ENCODE measurements at regions not wholly inside any gene's neighbourhood (a gene's known extent, or its start where the extent isn't known, plus 50 kb on each side); places are given as distances from the start of the nearest gene placed in this dataset.

- peaks cover 0 to 3% (median 2%) of the 10 kb centered on the region in 3 donors for H3K27me3 ChIP-seq (ENCODE audit: control insufficient read depth in 3 of 3, insufficient read depth in 3 of 3, low read length in 3 of 3)
- FAIRE-seq: no peak
- WGBS, 3 donors: 51 to 81% (median 71%) methylated on average over 3 of the region's 3 CpGs
Observed at GRCh38 chr1:87262688-87263087, 66.0 kb upstream of the LMO4 start.

DNA sequence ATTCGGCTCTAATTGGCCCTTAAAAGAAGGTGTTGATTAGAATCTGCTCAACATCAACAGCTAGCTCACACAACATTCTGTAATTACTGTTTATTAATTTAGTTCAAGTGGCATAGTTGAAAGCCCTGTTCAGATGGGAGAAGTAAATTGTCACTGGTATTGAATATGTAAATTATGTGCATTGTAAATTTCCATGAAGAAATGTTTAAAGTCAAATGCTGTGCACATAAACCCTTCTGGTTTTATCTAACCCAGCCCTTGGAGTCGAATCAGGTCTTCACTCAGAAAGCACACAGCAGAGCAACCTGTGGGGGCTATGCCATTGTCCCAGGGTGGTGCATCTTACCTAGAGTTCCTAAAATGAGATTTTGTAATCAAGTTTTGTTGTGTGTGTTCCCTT lies 65.4 kb upstream of the LMO4 start:
- Histone ChIP-seq H3K27me3 (ENCODE audit: control insufficient read depth in 3 of 3, insufficient read depth in 3 of 3, low read length in 3 of 3) (peaks cover 0 to 3% (median 2%) of the 10 kb centered on the region in 3 donors), H3K4me1 (ENCODE audit: control insufficient read depth in 3 of 3, insufficient read depth in 2 of 3, low read depth in 1 of 3, low read length in 2 of 3) (no peaks in the 10 kb centered on the region), H3K27ac (ENCODE audit: low read depth in 1 of 3, low read length in 2 of 3) (no peak overlapping the region), H3K36me3 (ENCODE audit: control insufficient read depth in 3 of 3, insufficient read depth in 2 of 3, low read depth in 1 of 3, low read length in 3 of 3) (no peaks in the 10 kb centered on the region), H3K9me3 (ENCODE audit: control insufficient read depth in 2 of 2, insufficient read depth in 1 of 2, low read depth in 1 of 2, low read length in 1 of 2) (no peaks in the 10 kb centered on the region), H3K4me3 (ENCODE audit: low read depth in 1 of 3, low read length in 3 of 3) (no peak overlapping the region)
- DNase-seq (no peak), FAIRE-seq (no peak)
- 63 to 83% (median 76%) methylated on average over 2 of the region's 2 CpGs for WGBS, 3 donors

More at GRCh38 chr1:87262688-87263087, 66.0 kb upstream of the LMO4 start:
- Histone ChIP-seq H3K4me3 (ENCODE audit: low read depth in 1 of 3, low read length in 3 of 3) (no peak overlapping the region), H3K9me3 (ENCODE audit: control insufficient read depth in 2 of 2, insufficient read depth in 1 of 2, low read depth in 1 of 2, low read length in 1 of 2) (peaks cover 0 to 3% of the 10 kb centered on the region in 2 donors), H3K36me3 (ENCODE audit: control insufficient read depth in 3 of 3, insufficient read depth in 2 of 3, low read depth in 1 of 3, low read length in 3 of 3) (no peaks in the 10 kb centered on the region), H3K27ac (ENCODE audit: low read depth in 1 of 3, low read length in 2 of 3) (no peak overlapping the region), H3K4me1 (ENCODE audit: control insufficient read depth in 3 of 3, insufficient read depth in 2 of 3, low read depth in 1 of 3, low read length in 2 of 3) (no peaks in the 10 kb centered on the region)
- DNase-seq: no peak

DNA sequence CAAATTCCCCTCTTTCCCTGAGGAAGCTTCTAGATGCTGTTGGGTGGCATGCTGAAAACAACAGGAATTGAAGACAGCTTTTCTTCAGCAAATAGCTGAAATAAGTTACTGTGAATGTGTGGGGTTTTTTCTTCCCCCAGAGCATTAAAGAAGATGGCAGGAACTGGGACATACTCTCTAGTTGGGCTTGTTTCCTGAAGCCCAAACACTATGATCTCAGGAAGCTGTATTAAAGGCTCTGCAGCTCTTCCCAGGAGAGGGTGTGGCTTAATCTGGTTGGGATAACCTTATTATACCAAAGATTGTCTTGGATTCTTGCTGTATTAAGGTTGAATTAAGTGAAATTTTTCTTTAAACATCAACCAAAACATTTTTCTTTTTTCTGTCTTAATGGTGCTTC lies 64.9 kb upstream of the LMO4 start:
- FAIRE-seq: no peak
- Histone ChIP-seq H3K9me3 (ENCODE audit: control insufficient read depth in 2 of 2, insufficient read depth in 1 of 2, low read depth in 1 of 2, low read length in 1 of 2) (no peaks in the 10 kb centered on the region), H3K4me3 (ENCODE audit: low read depth in 1 of 3, low read length in 3 of 3) (no peak overlapping the region), H3K36me3 (ENCODE audit: control insufficient read depth in 3 of 3, insufficient read depth in 2 of 3, low read depth in 1 of 3, low read length in 3 of 3) (no peaks in the 10 kb centered on the region), H3K27me3 (ENCODE audit: control insufficient read depth in 3 of 3, insufficient read depth in 3 of 3, low read length in 3 of 3) (peaks cover 0 to 3% (median 0%) of the 10 kb centered on the region in 3 donors), H3K27ac (ENCODE audit: low read depth in 1 of 3, low read length in 2 of 3) (no peak overlapping the region), H3K4me1 (ENCODE audit: control insufficient read depth in 3 of 3, insufficient read depth in 2 of 3, low read depth in 1 of 3, low read length in 2 of 3) (no peaks in the 10 kb centered on the region)
- DNase-seq: no peak

GRCh38 chr1:87264976-87265375 lies 63.7 kb upstream of the LMO4 start:
- Histone ChIP-seq H3K27ac (ENCODE audit: low read depth in 1 of 3, low read length in 2 of 3) (no peak overlapping the region), H3K4me1 (ENCODE audit: control insufficient read depth in 3 of 3, insufficient read depth in 2 of 3, low read depth in 1 of 3, low read length in 2 of 3) (no peaks in the 10 kb centered on the region), H3K4me3 (ENCODE audit: low read depth in 1 of 3, low read length in 3 of 3) (no peak overlapping the region), H3K27me3 (ENCODE audit: control insufficient read depth in 3 of 3, insufficient read depth in 3 of 3, low read length in 3 of 3) (peaks cover 0 to 3% (median 0%) of the 10 kb centered on the region in 3 donors), H3K36me3 (ENCODE audit: control insufficient read depth in 3 of 3, insufficient read depth in 2 of 3, low read depth in 1 of 3, low read length in 3 of 3) (no peaks in the 10 kb centered on the region), H3K9me3 (ENCODE audit: control insufficient read depth in 2 of 2, insufficient read depth in 1 of 2, low read depth in 1 of 2, low read length in 1 of 2) (no peaks in the 10 kb centered on the region)
- DNase-seq (no peak), FAIRE-seq (no peak)
- WGBS, 3 donors: 59 to 70% (median 64%) methylated on average over 3 of the region's 3 CpGs

GRCh38 chr1:87265786-87266185 lies 62.9 kb upstream of the LMO4 start:
- Histone ChIP-seq H3K27ac (ENCODE audit: low read depth in 1 of 3, low read length in 2 of 3) (no peak overlapping the region), H3K4me3 (ENCODE audit: low read depth in 1 of 3, low read length in 3 of 3) (no peak overlapping the region), H3K4me1 (ENCODE audit: control insufficient read depth in 3 of 3, insufficient read depth in 2 of 3, low read depth in 1 of 3, low read length in 2 of 3) (no peaks in the 10 kb centered on the region), H3K36me3 (ENCODE audit: control insufficient read depth in 3 of 3, insufficient read depth in 2 of 3, low read depth in 1 of 3, low read length in 3 of 3) (no peaks in the 10 kb centered on the region), H3K9me3 (ENCODE audit: control insufficient read depth in 2 of 2, insufficient read depth in 1 of 2, low read depth in 1 of 2, low read length in 1 of 2) (no peaks in the 10 kb centered on the region), H3K27me3 (ENCODE audit: control insufficient read depth in 3 of 3, insufficient read depth in 3 of 3, low read length in 3 of 3) (peaks cover 0 to 3% (median 0%) of the 10 kb centered on the region in 3 donors)
- no peak for DNase-seq
- no peak for FAIRE-seq
- WGBS, 3 donors: 88 to 96% (median 96%) methylated on average over 3 of the region's 3 CpGs

DNA sequence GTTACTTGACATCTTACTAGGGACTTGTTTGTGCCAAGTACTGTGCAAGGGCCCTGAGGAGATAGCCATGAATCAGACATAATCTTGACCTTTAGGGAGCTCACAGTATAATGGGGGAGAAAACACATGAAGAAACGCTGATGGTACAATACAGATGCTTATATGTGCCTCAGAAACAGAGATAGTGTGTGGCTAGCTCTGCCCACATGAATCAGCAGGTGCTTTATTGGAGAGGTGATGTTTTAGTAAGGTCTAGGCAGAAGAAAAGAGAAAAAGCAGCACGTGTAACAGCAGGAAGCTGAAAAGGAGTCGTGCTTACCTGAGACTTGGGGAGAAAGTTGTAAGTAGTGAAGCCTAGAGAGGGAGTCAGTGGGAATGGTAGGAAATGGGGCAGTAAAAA lies 60.6 kb upstream of the LMO4 start:
- 55 to 69% (median 60%) methylated on average over 3 of the region's 3 CpGs for WGBS, 3 donors
- no peak overlapping the region for H3K27ac ChIP-seq (ENCODE audit: low read depth in 1 of 3, low read length in 2 of 3)
- FAIRE-seq: no peak
- no peaks in the 10 kb centered on the region for H3K4me1 ChIP-seq (ENCODE audit: control insufficient read depth in 3 of 3, insufficient read depth in 2 of 3, low read depth in 1 of 3, low read length in 2 of 3)
- no peaks in the 10 kb centered on the region for H3K36me3 ChIP-seq (ENCODE audit: control insufficient read depth in 3 of 3, insufficient read depth in 2 of 3, low read depth in 1 of 3, low read length in 3 of 3)
- H3K9me3 ChIP-seq (ENCODE audit: control insufficient read depth in 2 of 2, insufficient read depth in 1 of 2, low read depth in 1 of 2, low read length in 1 of 2): no peaks in the 10 kb centered on the region
- DNase-seq: no peak
- H3K27me3 ChIP-seq (ENCODE audit: control insufficient read depth in 3 of 3, insufficient read depth in 3 of 3, low read length in 3 of 3): peaks cover 0 to 3% (median 0%) of the 10 kb centered on the region in 3 donors
- H3K4me3 ChIP-seq (ENCODE audit: low read depth in 1 of 3, low read length in 3 of 3): no peak overlapping the region

DNA sequence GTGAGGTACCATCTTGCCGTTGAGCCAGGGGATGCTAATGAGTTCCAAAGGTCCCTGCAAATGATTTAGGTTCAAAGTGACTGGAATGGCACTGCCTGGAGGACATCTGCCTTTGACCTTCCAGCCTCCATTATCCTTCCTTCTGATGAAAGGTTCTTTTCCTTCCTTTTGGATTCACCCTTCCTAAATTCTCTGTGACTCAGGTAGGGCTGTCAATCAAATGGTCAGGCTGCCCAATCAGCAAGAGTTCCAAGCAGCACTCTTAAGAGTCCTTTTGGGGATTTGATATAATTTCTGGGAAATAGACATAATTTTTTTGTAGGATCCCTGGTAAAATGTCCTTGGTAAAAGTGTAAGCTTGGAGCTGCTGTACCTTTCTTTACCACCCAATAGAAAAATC lies 58.8 kb upstream of the LMO4 start:
- FAIRE-seq: no peak
- no peak overlapping the region for H3K27ac ChIP-seq (ENCODE audit: low read depth in 1 of 3, low read length in 2 of 3)
- H3K9me3 ChIP-seq (ENCODE audit: control insufficient read depth in 2 of 2, insufficient read depth in 1 of 2, low read depth in 1 of 2, low read length in 1 of 2): no peaks in the 10 kb centered on the region
- H3K36me3 ChIP-seq (ENCODE audit: control insufficient read depth in 3 of 3, insufficient read depth in 2 of 3, low read depth in 1 of 3, low read length in 3 of 3): no peaks in the 10 kb centered on the region
- H3K4me3 ChIP-seq (ENCODE audit: low read depth in 1 of 3, low read length in 3 of 3): no peak overlapping the region
- no peak for DNase-seq
- H3K27me3 ChIP-seq (ENCODE audit: control insufficient read depth in 3 of 3, insufficient read depth in 3 of 3, low read length in 3 of 3): peaks cover 0 to 3% (median 0%) of the 10 kb centered on the region in 3 donors
- WGBS, 3 donors: 3 to 16% (median 9%) methylated on average over 1 of the region's 1 CpG
- peaks cover 0 to under 1% (median 0%) of the 10 kb centered on the region in 3 donors for H3K4me1 ChIP-seq (ENCODE audit: control insufficient read depth in 3 of 3, insufficient read depth in 2 of 3, low read depth in 1 of 3, low read length in 2 of 3)

GRCh38 chr1:87273291-87273690 lies 55.4 kb upstream of the LMO4 start:
- FAIRE-seq: no peak
- WGBS, 3 donors: 7 to 45% (median 29%) methylated on average over 1 of the region's 1 CpG
- no peak for DNase-seq
- Histone ChIP-seq H3K27me3 (ENCODE audit: control insufficient read depth in 3 of 3, insufficient read depth in 3 of 3, low read length in 3 of 3) (no peaks in the 10 kb centered on the region), H3K9me3 (ENCODE audit: control insufficient read depth in 2 of 2, insufficient read depth in 1 of 2, low read depth in 1 of 2, low read length in 1 of 2) (no peaks in the 10 kb centered on the region), H3K36me3 (ENCODE audit: control insufficient read depth in 3 of 3, insufficient read depth in 2 of 3, low read depth in 1 of 3, low read length in 3 of 3) (no peaks in the 10 kb centered on the region), H3K4me1 (ENCODE audit: control insufficient read depth in 3 of 3, insufficient read depth in 2 of 3, low read depth in 1 of 3, low read length in 2 of 3) (peaks cover 0 to 4% (median 0%) of the 10 kb centered on the region in 3 donors), H3K4me3 (ENCODE audit: low read depth in 1 of 3, low read length in 3 of 3) (no peak overlapping the region), H3K27ac (ENCODE audit: low read depth in 1 of 3, low read length in 2 of 3) (no peak overlapping the region)

DNA sequence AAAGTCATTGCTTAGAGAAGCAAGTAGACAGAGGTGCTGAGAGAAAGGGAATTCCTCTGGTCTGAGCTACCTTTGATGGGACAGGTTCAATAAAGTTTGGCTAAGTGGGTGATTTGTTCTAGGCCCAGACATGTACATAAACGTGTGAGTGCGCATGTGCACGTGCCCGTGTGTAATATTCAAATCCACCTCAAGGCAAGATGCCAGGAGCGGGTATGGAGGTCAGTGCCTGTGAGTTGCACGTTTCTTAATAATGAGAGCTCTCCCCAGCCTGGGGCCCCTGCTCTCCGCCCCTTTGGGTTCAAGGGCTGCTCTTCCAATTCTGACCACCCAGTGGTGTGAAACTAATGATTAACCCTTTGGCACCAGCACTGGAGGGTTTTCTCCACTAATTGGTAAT lies 53.8 kb upstream of the LMO4 start:
- Histone ChIP-seq H3K27ac (ENCODE audit: low read depth in 1 of 3, low read length in 2 of 3) (no peak overlapping the region), H3K4me3 (ENCODE audit: low read depth in 1 of 3, low read length in 3 of 3) (no peak overlapping the region), H3K27me3 (ENCODE audit: control insufficient read depth in 3 of 3, insufficient read depth in 3 of 3, low read length in 3 of 3) (no peaks in the 10 kb centered on the region), H3K4me1 (ENCODE audit: control insufficient read depth in 3 of 3, insufficient read depth in 2 of 3, low read depth in 1 of 3, low read length in 2 of 3) (peaks cover 0 to 4% (median 0%) of the 10 kb centered on the region in 3 donors), H3K9me3 (ENCODE audit: control insufficient read depth in 2 of 2, insufficient read depth in 1 of 2, low read depth in 1 of 2, low read length in 1 of 2) (no peaks in the 10 kb centered on the region), H3K36me3 (ENCODE audit: control insufficient read depth in 3 of 3, insufficient read depth in 2 of 3, low read depth in 1 of 3, low read length in 3 of 3) (no peaks in the 10 kb centered on the region)
- FAIRE-seq (no peak), DNase-seq (no peak)
- 55 to 80% (median 57%) methylated on average over 7 of the region's 7 CpGs for WGBS, 3 donors

All from small intestine (tissue), 7 donors.